Thymus (tissue), 11 donors: ENCODE measurements at regions not wholly inside any gene's neighbourhood (a gene's known extent, or its start where the extent isn't known, plus 50 kb on each side); places are given as distances from the start of the nearest gene placed in this dataset.

ENCODE experiments used
- DNase-seq, 9 donors: peaks; one replicate each; pipeline ENCODE4 v3.0.0-alpha.2; 2013; ENCODE audit warnings: low spot score in 9 of 9, low read depth in 6 of 9, missing footprints in 1 of 9
- H3K27ac ChIP-seq, 2 donors: one replicate each; pipeline ENCODE4 v1.5.1; 2013; ENCODE audit warnings: control low read depth in 1 of 2, low read depth in 1 of 2, low read length in 1 of 2, mild to moderate bottlenecking in 1 of 2, moderate library complexity in 1 of 2
- H3K27me3 ChIP-seq, 2 donors: one replicate each; pipeline ENCODE4 v1.5.1; 2013; ENCODE audit warnings: low read length in 1 of 2; ENCODE audit not compliant: control insufficient read depth in 2 of 2, insufficient read depth in 1 of 2
- H3K36me3 ChIP-seq, 2 donors: one replicate each; pipeline ENCODE4 v1.5.1; 2013; ENCODE audit warnings: low read length in 1 of 2, mild to moderate bottlenecking in 1 of 2, moderate library complexity in 1 of 2; ENCODE audit not compliant: control insufficient read depth in 2 of 2, insufficient read depth in 2 of 2
- H3K4me1 ChIP-seq, 2 donors: one replicate each; pipeline ENCODE4 v1.5.1; 2013; ENCODE audit warnings: low read length in 2 of 2; ENCODE audit not compliant: control insufficient read depth in 2 of 2, insufficient read depth in 2 of 2
- H3K4me3 ChIP-seq, 2 donors: one replicate each; pipeline ENCODE4 v1.5.1; 2013; ENCODE audit warnings: low read length in 2 of 2, control low read depth in 1 of 2, mild to moderate bottlenecking in 1 of 2
- H3K9me3 ChIP-seq, 2 donors: one replicate each; pipeline ENCODE4 v1.5.1; 2013; ENCODE audit warnings: low read length in 1 of 2, mild to moderate bottlenecking in 1 of 2; ENCODE audit not compliant: control insufficient read depth in 2 of 2, insufficient read depth in 1 of 2
- WGBS: extraction: QIAGEN DNeasy Blood & Tissue Kit; methylation state at CpG from one replicate; pipeline ENCODE4 v1.1.7; 2013; 5-methylcytosine and 5-hydroxymethylcytosine counted together
- donor health status: healthy.

- Histone ChIP-seq H3K9me3 (no peaks in the 10 kb centered on the region), H3K27ac (no peak overlapping the region), H3K36me3 (no peaks in the 10 kb centered on the region), H3K27me3 (no peaks in the 10 kb centered on the region), H3K4me3 (no peak overlapping the region), H3K4me1 (no peaks in the 10 kb centered on the region)
- DNase-seq = no peak
Observed at GRCh38 chr3:145536461-145536860, 624.5 kb downstream of the PLOD2 start.

DNA sequence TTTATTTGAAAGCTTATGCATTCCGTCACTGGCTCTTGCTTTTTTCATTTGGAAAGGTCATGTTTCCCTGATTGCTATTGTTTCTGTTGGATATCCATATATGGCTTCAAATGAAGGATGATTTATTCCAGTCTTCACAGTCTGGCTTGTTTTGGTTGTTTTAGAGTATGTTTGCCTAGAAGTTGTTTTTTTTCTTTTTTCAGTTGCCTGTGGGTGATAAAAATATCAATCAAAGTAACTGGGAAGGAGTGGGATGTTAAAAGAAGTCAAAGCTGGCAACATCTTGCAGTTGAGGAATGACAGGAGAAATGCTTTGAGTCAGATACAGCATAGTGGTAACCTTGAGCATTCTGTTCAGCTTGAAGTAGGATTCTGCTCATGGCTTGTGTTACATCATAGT lies 610.5 kb downstream of the PLOD2 start:
- Histone ChIP-seq H3K27ac (no peak overlapping the region), H3K36me3 (no peaks in the 10 kb centered on the region), H3K4me3 (no peak overlapping the region), H3K27me3 (no peaks in the 10 kb centered on the region), H3K9me3 (no peaks in the 10 kb centered on the region), H3K4me1 (no peaks in the 10 kb centered on the region)
- DNase-seq = no peak
- 59% methylated on average over 1 of the region's 1 CpG for WGBS

DNA sequence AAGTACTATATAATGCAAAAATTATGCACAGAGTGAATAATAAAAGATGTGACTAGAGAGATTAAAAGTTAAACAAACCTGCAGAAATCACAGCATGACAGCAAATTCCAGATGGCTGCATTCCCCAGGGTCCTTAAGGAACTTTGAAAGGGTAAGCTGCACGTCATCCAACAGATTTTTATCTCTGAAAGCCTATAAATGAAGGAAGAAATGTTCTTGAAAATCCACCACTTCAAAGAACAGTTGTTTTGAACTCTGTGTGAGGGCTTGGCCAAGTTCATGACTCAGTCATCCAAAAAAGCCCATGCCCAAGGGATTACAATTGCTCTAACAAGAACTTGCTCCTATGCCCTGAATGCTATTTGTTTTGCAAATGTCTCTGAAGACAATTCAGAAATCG lies 603.6 kb downstream of the PLOD2 start:
- no peak for DNase-seq
- Histone ChIP-seq H3K36me3 (no peaks in the 10 kb centered on the region), H3K4me1 (no peaks in the 10 kb centered on the region), H3K9me3 (no peaks in the 10 kb centered on the region), H3K27me3 (no peaks in the 10 kb centered on the region), H3K4me3 (no peak overlapping the region), H3K27ac (no peak overlapping the region)
- 58% methylated on average over 2 of the region's 2 CpGs for WGBS

DNA sequence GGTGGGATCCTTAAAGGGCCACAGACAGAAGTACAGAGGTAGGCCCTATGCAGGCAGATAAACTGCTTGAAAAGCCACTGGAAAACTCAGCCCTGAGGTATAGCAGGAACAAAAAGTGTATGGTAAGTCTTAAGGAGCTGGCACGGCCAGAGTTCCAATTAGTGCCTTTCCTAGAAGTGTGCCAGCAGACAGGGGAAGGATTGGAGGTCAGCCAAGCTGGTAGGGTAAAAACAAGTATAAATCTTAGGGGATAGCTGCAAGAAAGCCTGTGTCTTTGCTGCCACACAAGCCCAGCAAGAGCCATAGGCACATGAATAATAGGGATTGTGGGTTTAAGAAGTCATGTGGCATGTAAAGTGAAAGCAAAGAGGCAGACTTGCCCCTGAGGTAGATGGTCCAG lies 582.5 kb downstream of the PLOD2 start:
- Histone ChIP-seq H3K4me3 (no peak overlapping the region), H3K27ac (no peak overlapping the region), H3K9me3 (no peaks in the 10 kb centered on the region), H3K36me3 (no peaks in the 10 kb centered on the region), H3K4me1 (no peaks in the 10 kb centered on the region), H3K27me3 (no peaks in the 10 kb centered on the region)
- 76% methylated on average over 1 of the region's 1 CpG for WGBS
- no peak for DNase-seq

DNA sequence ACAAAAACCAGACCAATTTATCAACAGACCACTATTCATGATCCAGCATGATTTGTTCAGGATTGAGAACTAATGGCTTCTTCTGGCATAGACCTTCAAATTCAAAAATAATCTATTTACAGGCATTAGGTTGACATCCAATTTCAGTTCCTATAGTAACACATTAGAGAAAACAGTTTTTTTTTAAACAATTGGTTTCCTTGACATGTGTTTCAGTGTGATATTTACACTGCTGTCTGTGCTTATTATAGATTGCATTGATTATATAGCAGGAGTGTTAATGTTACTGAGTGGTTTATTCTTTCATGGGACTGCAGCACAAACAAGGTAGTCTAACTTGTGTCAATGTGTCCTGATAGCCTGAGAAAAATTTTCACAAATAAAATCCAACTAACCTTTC lies 579.3 kb downstream of the PLOD2 start:
- Histone ChIP-seq H3K27ac (no peak overlapping the region), H3K4me3 (no peak overlapping the region), H3K36me3 (no peaks in the 10 kb centered on the region), H3K4me1 (no peaks in the 10 kb centered on the region), H3K27me3 (no peaks in the 10 kb centered on the region), H3K9me3 (no peaks in the 10 kb centered on the region)
- no peak for DNase-seq

DNA sequence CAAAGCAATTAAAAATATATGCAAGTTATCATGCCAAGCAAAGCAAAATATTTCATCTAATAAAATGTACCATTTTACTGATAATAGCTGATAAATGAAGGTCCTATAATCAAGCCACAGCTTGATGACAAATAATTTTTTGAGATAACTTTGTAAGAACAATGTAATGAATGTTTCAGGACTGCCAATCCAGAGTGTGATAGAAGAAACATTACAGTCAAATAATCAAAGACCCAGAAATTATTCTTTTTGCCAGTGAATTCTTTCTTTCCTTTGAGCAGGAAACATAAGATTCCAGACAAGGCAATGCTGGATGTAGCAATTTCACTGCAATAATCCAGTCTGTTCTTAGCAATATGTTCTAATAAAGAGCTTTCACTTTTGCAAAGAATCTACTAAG lies 556.1 kb downstream of the PLOD2 start:
- Histone ChIP-seq H3K27me3 (no peaks in the 10 kb centered on the region), H3K4me3 (no peak overlapping the region), H3K9me3 (no peaks in the 10 kb centered on the region), H3K36me3 (no peaks in the 10 kb centered on the region), H3K4me1 (no peaks in the 10 kb centered on the region), H3K27ac (no peak overlapping the region)
- DNase-seq = no peak

DNA sequence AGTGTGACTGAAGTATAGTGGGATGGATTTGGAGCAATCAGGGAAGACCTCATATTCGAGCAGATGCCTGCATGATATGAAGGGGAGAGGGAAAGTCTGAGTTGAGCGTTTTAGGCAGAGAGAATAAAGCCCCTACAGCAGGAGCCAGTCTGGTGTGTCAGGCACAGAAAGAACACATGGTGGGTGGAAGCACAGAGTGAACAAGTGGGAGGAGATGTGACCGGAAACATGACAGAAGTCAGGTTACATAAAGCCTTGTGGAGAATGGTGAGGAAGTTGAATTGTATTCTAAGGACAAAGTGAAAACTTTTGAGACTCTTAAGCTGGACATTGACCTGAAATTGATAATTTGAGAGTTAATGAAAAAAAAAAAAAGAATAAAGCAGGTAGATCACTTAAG lies 541.0 kb downstream of the PLOD2 start:
- H3K27me3 ChIP-seq = no peaks in the 10 kb centered on the region
- 87% methylated on average over 3 of the region's 3 CpGs for WGBS
- H3K4me1 ChIP-seq = no peaks in the 10 kb centered on the region
- no peak overlapping the region for H3K4me3 ChIP-seq
- peaks cover 2 to 13% of the 10 kb centered on the region in 2 donors for H3K9me3 ChIP-seq
- no peak overlapping the region for H3K27ac ChIP-seq
- DNase-seq = no peak
- no peaks in the 10 kb centered on the region for H3K36me3 ChIP-seq

GRCh38 chr3:145620486-145620885 lies 540.5 kb downstream of the PLOD2 start:
- no peaks in the 10 kb centered on the region for H3K27me3 ChIP-seq
- H3K4me3 ChIP-seq = no peak overlapping the region
- no peaks in the 10 kb centered on the region for H3K36me3 ChIP-seq
- no peaks in the 10 kb centered on the region for H3K4me1 ChIP-seq
- no peak for DNase-seq
- H3K9me3 ChIP-seq = peaks cover 2 to 13% of the 10 kb centered on the region in 2 donors
- H3K27ac ChIP-seq = no peak overlapping the region

GRCh38 chr3:145623349-145623748 lies 537.6 kb downstream of the PLOD2 start:
- Histone ChIP-seq H3K4me1 (no peaks in the 10 kb centered on the region), H3K9me3 (no peaks in the 10 kb centered on the region), H3K4me3 (no peak overlapping the region), H3K27ac (no peak overlapping the region), H3K36me3 (no peaks in the 10 kb centered on the region), H3K27me3 (no peaks in the 10 kb centered on the region)
- no peak for DNase-seq

DNA sequence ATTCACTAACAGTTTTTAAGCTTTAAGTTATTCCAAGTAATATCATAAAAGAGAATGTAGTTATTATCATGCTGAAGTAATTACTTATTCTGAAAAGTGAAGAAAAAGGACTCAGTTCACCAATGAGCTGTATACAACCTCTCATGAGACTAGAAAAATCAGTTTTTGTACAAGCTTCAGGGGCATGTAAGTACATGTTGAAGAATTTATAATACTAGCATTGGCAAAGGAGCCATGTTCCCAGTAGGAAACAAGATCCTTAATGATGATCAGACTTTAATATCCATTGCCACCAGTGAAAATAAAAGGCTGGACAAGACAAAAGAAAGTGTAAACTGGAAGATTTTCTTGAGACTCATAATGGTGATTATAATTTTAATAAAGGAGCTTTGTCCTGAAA lies 532.8 kb downstream of the PLOD2 start:
- no peaks in the 10 kb centered on the region for H3K36me3 ChIP-seq
- H3K4me3 ChIP-seq = no peak overlapping the region
- no peak for DNase-seq
- H3K4me1 ChIP-seq = no peaks in the 10 kb centered on the region
- no peaks in the 10 kb centered on the region for H3K9me3 ChIP-seq
- H3K27me3 ChIP-seq = no peaks in the 10 kb centered on the region
- no peak overlapping the region for H3K27ac ChIP-seq
